Loucy (cell line): ENCODE measurements at regions not wholly inside any gene's neighbourhood (a gene's known extent, or its start where the extent isn't known, plus 50 kb on each side); places are given as distances from the start of the nearest gene placed in this dataset.

Experiments
- H2AFZ ChIP-seq: fragments of 200-600 bp; sonication (generic); 2 replicates; pipeline ENCODE4 v1.6.0; 2016; ENCODE audit warnings: antibody characterized with exemption, mild to moderate bottlenecking, low read length, moderate library complexity
- H3F3A ChIP-seq: fragments of 200-600 bp; 2 replicates; pipeline ENCODE4 v1.6.0; 2016; ENCODE audit warnings: antibody characterized with exemption, low read depth, mild to moderate bottlenecking
- H3K27me3 ChIP-seq: fragments of 200-600 bp; sonication (generic); 2 replicates; pipeline ENCODE4 v1.6.1; 2014; ENCODE audit warnings: low read length, mild to moderate bottlenecking; ENCODE audit not compliant: insufficient read depth, poor library complexity, severe bottlenecking
- H3K36me3 ChIP-seq: fragments of 200-600 bp; sonication (generic); 2 replicates; pipeline ENCODE4 v1.6.1; 2016; ENCODE audit warnings: low read length; ENCODE audit not compliant: insufficient read depth
- H3K4me1 ChIP-seq: fragments of 200-600 bp; sonication (generic); 2 replicates; pipeline ENCODE4 v1.5.1; 2014; ENCODE audit warnings: low read length, mild to moderate bottlenecking; ENCODE audit not compliant: insufficient read depth, poor library complexity, severe bottlenecking
- H3K4me2 ChIP-seq: fragments of 200-600 bp; sonication (generic); 2 replicates; pipeline ENCODE4 v1.6.0; 2014; ENCODE audit warnings: antibody characterized with exemption, low read length, low read depth, mild to moderate bottlenecking; ENCODE audit not compliant: poor library complexity, severe bottlenecking
- H3K4me3 ChIP-seq: fragments of 200-600 bp; sonication (generic); 2 replicates; pipeline ENCODE4 v1.5.1; 2014; ENCODE audit warnings: low read length, mild to moderate bottlenecking, mixed read lengths; ENCODE audit not compliant: poor library complexity, severe bottlenecking
- H3K79me2 ChIP-seq: fragments of 200-600 bp; sonication (generic); 2 replicates; pipeline ENCODE4 v1.6.1; 2014; ENCODE audit warnings: low read length; ENCODE audit not compliant: insufficient read depth
- H3K9ac ChIP-seq: fragments of 200-600 bp; sonication (generic); 2 replicates; pipeline ENCODE4 v1.6.0; 2014; ENCODE audit warnings: mild to moderate bottlenecking, low read depth, low read length, moderate library complexity; ENCODE audit not compliant: poor library complexity, severe bottlenecking
- H3K9me2 ChIP-seq: fragments of 200-600 bp; sonication (generic); replicated peaks from 2 replicates; pipeline ENCODE4 v1.6.1; 2016; ENCODE audit warnings: low read depth, low read length, mixed read lengths
- H3K9me3 ChIP-seq: fragments of 200-600 bp; sonication (generic); 2 replicates; pipeline ENCODE4 v1.6.1; 2014; ENCODE audit warnings: mild to moderate bottlenecking, antibody characterized with exemption, low read length, low read depth; ENCODE audit not compliant: insufficient read depth
- H4K20me1 ChIP-seq: fragments of 200-600 bp; sonication (generic); 2 replicates; pipeline ENCODE4 v1.6.0; 2014; ENCODE audit warnings: antibody characterized with exemption, low read length, mild to moderate bottlenecking; ENCODE audit not compliant: insufficient read depth, poor library complexity, severe bottlenecking
- EZH2phosphoT487 ChIP-seq: fragments of 200-600 bp; IDR thresholded peaks from 2 replicates; pipeline ENCODE4 v1.6.1; 2018; ENCODE audit warnings: antibody characterized with exemption, mild to moderate bottlenecking, moderate library complexity, borderline replicate concordance
- TF ChIP-seq, protein P1 (sequence below): fragments of 200-600 bp; sonication (generic); conservative IDR thresholded peaks from 2 replicates; pipeline ENCODE4 v1.5.1; 2014; ENCODE audit warnings: mild to moderate bottlenecking, antibody characterized with exemption, low read length

DNA sequence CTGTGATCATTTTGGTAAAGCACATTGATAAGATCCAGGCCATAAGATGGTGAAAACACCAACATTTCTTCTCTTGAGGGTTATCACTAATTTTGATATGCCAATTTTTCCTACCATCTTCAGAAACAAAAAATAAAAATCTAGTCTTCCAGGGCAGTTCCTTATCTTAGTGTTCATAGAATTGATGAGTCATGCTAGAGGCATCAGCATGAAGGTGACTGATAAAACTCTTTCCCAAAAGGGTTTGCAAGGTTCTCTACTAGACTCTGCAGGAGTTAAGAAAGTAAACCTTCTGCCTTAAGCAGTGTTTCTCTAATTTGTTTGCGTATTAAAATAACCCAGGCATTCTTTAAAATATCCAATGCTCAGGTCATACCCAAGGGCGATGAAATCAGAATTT is 483.1 kb upstream of the CNTNAP2 start:
- no peaks in the 10 kb centered on the region for H3K9me2 ChIP-seq
- no peak overlapping the region for H2AFZ ChIP-seq
- TF ChIP-seq EZH2phosphoT487: no peak
- TF ChIP-seq, protein P1, sequence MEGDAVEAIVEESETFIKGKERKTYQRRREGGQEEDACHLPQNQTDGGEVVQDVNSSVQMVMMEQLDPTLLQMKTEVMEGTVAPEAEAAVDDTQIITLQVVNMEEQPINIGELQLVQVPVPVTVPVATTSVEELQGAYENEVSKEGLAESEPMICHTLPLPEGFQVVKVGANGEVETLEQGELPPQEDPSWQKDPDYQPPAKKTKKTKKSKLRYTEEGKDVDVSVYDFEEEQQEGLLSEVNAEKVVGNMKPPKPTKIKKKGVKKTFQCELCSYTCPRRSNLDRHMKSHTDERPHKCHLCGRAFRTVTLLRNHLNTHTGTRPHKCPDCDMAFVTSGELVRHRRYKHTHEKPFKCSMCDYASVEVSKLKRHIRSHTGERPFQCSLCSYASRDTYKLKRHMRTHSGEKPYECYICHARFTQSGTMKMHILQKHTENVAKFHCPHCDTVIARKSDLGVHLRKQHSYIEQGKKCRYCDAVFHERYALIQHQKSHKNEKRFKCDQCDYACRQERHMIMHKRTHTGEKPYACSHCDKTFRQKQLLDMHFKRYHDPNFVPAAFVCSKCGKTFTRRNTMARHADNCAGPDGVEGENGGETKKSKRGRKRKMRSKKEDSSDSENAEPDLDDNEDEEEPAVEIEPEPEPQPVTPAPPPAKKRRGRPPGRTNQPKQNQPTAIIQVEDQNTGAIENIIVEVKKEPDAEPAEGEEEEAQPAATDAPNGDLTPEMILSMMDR: no peak
- H3K79me2 ChIP-seq: no peaks in the 10 kb centered on the region
- no peaks in the 10 kb centered on the region for H3K4me1 ChIP-seq
- no peaks in the 10 kb centered on the region for H3K36me3 ChIP-seq
- H3F3A ChIP-seq: no peaks in the 10 kb centered on the region
- H3K4me3 ChIP-seq: no peak overlapping the region
- H3K27me3 ChIP-seq: no peaks in the 10 kb centered on the region
- no peaks in the 10 kb centered on the region; the same call in 1 of the 2 replicates for H3K9me3 ChIP-seq
- H4K20me1 ChIP-seq: no peaks in the 10 kb centered on the region
- no peak overlapping the region for H3K4me2 ChIP-seq
- no peak overlapping the region for H3K9ac ChIP-seq

DNA sequence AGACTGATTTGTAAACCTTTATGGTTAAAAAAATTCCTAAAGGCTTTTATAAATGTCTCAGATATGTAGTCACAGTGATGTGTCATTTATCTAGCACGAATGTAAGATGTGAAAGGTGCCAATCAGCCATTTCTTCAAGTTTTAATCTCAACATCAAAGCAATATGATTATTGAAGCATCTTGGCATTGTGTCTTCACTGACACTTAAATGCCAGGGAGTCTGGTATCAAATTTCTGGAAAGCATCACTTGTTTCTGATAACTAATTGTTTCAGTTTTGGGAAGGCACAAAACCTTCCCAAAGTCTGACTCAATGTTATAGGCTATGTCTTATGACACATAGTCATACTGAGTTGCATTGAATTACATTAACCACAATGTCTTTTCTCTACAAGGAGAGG is 492.0 kb upstream of the CNTNAP2 start:
- Histone ChIP-seq H2AFZ (no peak overlapping the region), H3K4me2 (no peak overlapping the region)
- TF ChIP-seq, protein P1: no peak
- no peak for TF ChIP-seq EZH2phosphoT487

DNA sequence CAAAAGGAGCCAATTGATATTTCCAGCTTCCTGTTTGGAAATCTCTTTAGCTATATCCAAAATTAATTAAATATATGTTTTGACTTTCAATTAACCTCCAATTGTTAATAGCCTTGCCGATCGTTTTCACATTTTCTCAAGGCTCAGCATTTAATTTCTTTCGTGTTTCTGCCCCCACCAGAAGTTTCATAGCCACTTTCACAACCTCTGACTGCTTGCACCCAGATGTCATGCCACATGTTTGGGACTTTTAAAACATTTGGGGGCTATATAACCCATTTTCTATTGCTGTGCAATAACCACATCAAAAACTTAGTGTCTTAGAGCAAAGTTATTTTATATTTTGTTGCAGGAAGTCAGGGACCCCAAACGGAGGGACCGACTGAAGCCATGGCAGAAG is 510.6 kb upstream of the CNTNAP2 start:
- H3K79me2 ChIP-seq: no peaks in the 10 kb centered on the region
- TF ChIP-seq EZH2phosphoT487: no peak
- TF ChIP-seq, protein P1: no peak

More for the DNA sequence above, 492.0 kb upstream of the CNTNAP2 start:
- Histone ChIP-seq H3K36me3 (no peaks in the 10 kb centered on the region), H4K20me1 (no peaks in the 10 kb centered on the region), H3K9me2 (no peaks in the 10 kb centered on the region), H3K9ac (no peak overlapping the region), H3K4me1 (no peaks in the 10 kb centered on the region), H3K27me3 (no peaks in the 10 kb centered on the region), H3K4me3 (no peak overlapping the region), H3K79me2 (no peaks in the 10 kb centered on the region), H3F3A (no peaks in the 10 kb centered on the region), H3K9me3 (no peaks in the 10 kb centered on the region)

More for the DNA sequence above, 510.6 kb upstream of the CNTNAP2 start:
- H3K9me2 ChIP-seq: no peaks in the 10 kb centered on the region
- H3K36me3 ChIP-seq: no peaks in the 10 kb centered on the region
- no peaks in the 10 kb centered on the region for H3F3A ChIP-seq
- H3K27me3 ChIP-seq: no peaks in the 10 kb centered on the region
- H2AFZ ChIP-seq: no peak overlapping the region
- H3K4me1 ChIP-seq: no peaks in the 10 kb centered on the region
- H3K9me3 ChIP-seq: no peaks in the 10 kb centered on the region
- H3K9ac ChIP-seq: no peak overlapping the region
- no peaks in the 10 kb centered on the region for H4K20me1 ChIP-seq
- H3K4me3 ChIP-seq: no peak overlapping the region
- H3K4me2 ChIP-seq: no peak overlapping the region
